ENCODE measurements at regions not wholly inside any gene's neighbourhood (a gene's known extent, or its start where the extent isn't known, plus 50 kb on each side); places are given as distances from the start of the nearest gene placed in this dataset.
"Not testable (repeated sequence)": the region's sequence is repeated elsewhere in the genome, so short reads cannot be mapped to it uniquely, and the experiment has no call there.

GRCh38 chr5:123700624-123701287 lies 188.8 kb downstream of the CSNK1G3 start:
- Histone ChIP-seq H3K4me1 (ENCODE audit: control insufficient read depth in 2 of 2, insufficient read depth in 2 of 2, low read length in 2 of 2) (no peaks in the 10 kb centered on the region), H3K9ac (ENCODE audit: low read length) (no peak overlapping the region), H3K4me3 (ENCODE audit: control extremely low read depth in 1 of 5, extremely low read depth in 1 of 5, insufficient read depth in 1 of 5, low read depth in 2 of 5, low read length in 4 of 5) (no peak overlapping the region), H3K4me2 (replicated peaks; ENCODE audit: low read depth, low read length, poor library complexity, severe bottlenecking) (no peak overlapping the region), H3K27me3 (replicated peaks in 1 of 4; ENCODE audit: control extremely low read depth in 1 of 4, control insufficient read depth in 3 of 4, insufficient read depth in 4 of 4, low read length in 3 of 4) (peaks cover 0 to 4% (median 0%) of the 10 kb centered on the region in 4 experiments), H3K36me3 (replicated peaks in 1 of 2; ENCODE audit: control extremely low read depth in 1 of 2, control insufficient read depth in 1 of 2, extremely low read depth in 1 of 2, insufficient read depth in 2 of 2, low read length in 1 of 2) (no peaks in the 10 kb centered on the region), H3K9me3 (ENCODE audit: control extremely low read depth in 1 of 3, control insufficient read depth in 2 of 3, insufficient read depth in 1 of 3, low read length in 2 of 3) (peaks cover 0 to 2% (median 0%) of the 10 kb centered on the region in 3 donors), H3K79me2 (ENCODE audit: control insufficient read depth, insufficient read depth, low read length) (no peaks in the 10 kb centered on the region), H2AFZ (ENCODE audit: insufficient read depth, low read depth, low read length, poor library complexity, severe bottlenecking) (no peak overlapping the region), H4K20me1 (ENCODE audit: control insufficient read depth, insufficient read depth, low read length, poor library complexity, severe bottlenecking) (no peaks in the 10 kb centered on the region), H3K27ac (ENCODE audit: low read length in 2 of 2) (no peak overlapping the region)
- no peak for TF ChIP-seq CTCF (IDR thresholded peaks at IDR 0.05)
- TF ChIP-seq EZH2 (IDR thresholded peaks at IDR 0.05; ENCODE audit: borderline replicate concordance, insufficient read depth, low read depth, low read length, poor library complexity, severe bottlenecking): no peak
- CTCF ChIA-PET: no interaction called here
- DNase-seq: no peak
- WGBS (ENCODE audit: insufficient coverage): 79% methylated on average over 2 of the region's 6 CpGs
- Mint-ChIP-seq H3K27me3 (no peaks in the 10 kb centered on the region), H3K4me3 (no peak overlapping the region), H3K4me1 (no peaks in the 10 kb centered on the region), H3K27ac (no peak overlapping the region), H3K9me3 (ENCODE audit: insufficient read depth) (peaks cover 6% of the 10 kb centered on the region)
- POLR2A ChIA-PET: no interaction called here
- ATAC-seq (ENCODE audit: low read depth): no peak
- intact Hi-C loops (cut with micrococcal nuclease): no loop called here

GRCh38 chr5:123699571-123699970 lies 187.6 kb downstream of the CSNK1G3 start:
- Mint-ChIP-seq H3K27ac (no peak overlapping the region), H3K9me3 (ENCODE audit: insufficient read depth) (peaks cover 6% of the 10 kb centered on the region), H3K27me3 (no peaks in the 10 kb centered on the region), H3K4me1 (no peaks in the 10 kb centered on the region), H3K4me3 (no peak overlapping the region)
- Histone ChIP-seq H3K4me2 (replicated peaks; ENCODE audit: low read depth, low read length, poor library complexity, severe bottlenecking) (no peak overlapping the region), H3K9me3 (ENCODE audit: control extremely low read depth in 1 of 3, control insufficient read depth in 2 of 3, insufficient read depth in 1 of 3, low read length in 2 of 3) (no peaks in the 10 kb centered on the region), H3K27ac (ENCODE audit: low read length in 2 of 2) (no peak overlapping the region), H2AFZ (ENCODE audit: insufficient read depth, low read depth, low read length, poor library complexity, severe bottlenecking) (no peak overlapping the region), H3K4me3 (ENCODE audit: control extremely low read depth in 1 of 5, extremely low read depth in 1 of 5, insufficient read depth in 1 of 5, low read depth in 2 of 5, low read length in 4 of 5) (no peak overlapping the region), H3K36me3 (replicated peaks in 1 of 2; ENCODE audit: control extremely low read depth in 1 of 2, control insufficient read depth in 1 of 2, extremely low read depth in 1 of 2, insufficient read depth in 2 of 2, low read length in 1 of 2) (no peaks in the 10 kb centered on the region), H3K4me1 (ENCODE audit: control insufficient read depth in 2 of 2, insufficient read depth in 2 of 2, low read length in 2 of 2) (no peaks in the 10 kb centered on the region), H3K9ac (ENCODE audit: low read length) (no peak overlapping the region), H4K20me1 (ENCODE audit: control insufficient read depth, insufficient read depth, low read length, poor library complexity, severe bottlenecking) (no peaks in the 10 kb centered on the region), H3K27me3 (replicated peaks in 1 of 4; ENCODE audit: control extremely low read depth in 1 of 4, control insufficient read depth in 3 of 4, insufficient read depth in 4 of 4, low read length in 3 of 4) (peaks cover 0 to 4% (median 0%) of the 10 kb centered on the region in 4 experiments), H3K79me2 (ENCODE audit: control insufficient read depth, insufficient read depth, low read length) (no peaks in the 10 kb centered on the region)
- intact Hi-C loops (cut with micrococcal nuclease): no loop called here
- ChIA-PET POLR2A (no interaction called here), CTCF (no interaction called here)
- WGBS (ENCODE audit: insufficient coverage): no CpG with 5 or more reads among the region's 2 CpGs
- ATAC-seq (ENCODE audit: low read depth) (no peak), DNase-seq (no peak)
- TF ChIP-seq EZH2 (IDR thresholded peaks at IDR 0.05; ENCODE audit: borderline replicate concordance, insufficient read depth, low read depth, low read length, poor library complexity, severe bottlenecking) (no peak), CTCF (IDR thresholded peaks at IDR 0.05) (no peak)

- WGBS (ENCODE audit: insufficient coverage): no CpG with 5 or more reads among the region's 3 CpGs
- H3K27ac ChIP-seq (ENCODE audit: low read length in 2 of 2); H3K4me3 Mint-ChIP-seq; POLR2A ChIA-PET; CTCF ChIA-PET; H3K4me3 ChIP-seq (ENCODE audit: control extremely low read depth in 1 of 5, extremely low read depth in 1 of 5, insufficient read depth in 1 of 5, low read depth in 2 of 5, low read length in 4 of 5); H3K9ac ChIP-seq (ENCODE audit: low read length); H3K36me3 ChIP-seq (replicated peaks in 1 of 2; ENCODE audit: control extremely low read depth in 1 of 2, control insufficient read depth in 1 of 2, extremely low read depth in 1 of 2, insufficient read depth in 2 of 2, low read length in 1 of 2); intact Hi-C loops (cut with micrococcal nuclease); H4K20me1 ChIP-seq (ENCODE audit: control insufficient read depth, insufficient read depth, low read length, poor library complexity, severe bottlenecking); H3K27me3 ChIP-seq (replicated peaks in 1 of 4; ENCODE audit: control extremely low read depth in 1 of 4, control insufficient read depth in 3 of 4, insufficient read depth in 4 of 4, low read length in 3 of 4); H3K79me2 ChIP-seq (ENCODE audit: control insufficient read depth, insufficient read depth, low read length); H2AFZ ChIP-seq (ENCODE audit: insufficient read depth, low read depth, low read length, poor library complexity, severe bottlenecking); H3K9me3 Mint-ChIP-seq (ENCODE audit: insufficient read depth); ATAC-seq (ENCODE audit: low read depth); DNase-seq; H3K4me2 ChIP-seq (replicated peaks; ENCODE audit: low read depth, low read length, poor library complexity, severe bottlenecking); H3K27ac Mint-ChIP-seq; H3K4me1 Mint-ChIP-seq; H3K9me3 ChIP-seq (ENCODE audit: control extremely low read depth in 1 of 3, control insufficient read depth in 2 of 3, insufficient read depth in 1 of 3, low read length in 2 of 3); H3K4me1 ChIP-seq (ENCODE audit: control insufficient read depth in 2 of 2, insufficient read depth in 2 of 2, low read length in 2 of 2); H3K27me3 Mint-ChIP-seq: not testable (repeated sequence)
Observed at GRCh38 chr5:123698937-123699336, 187.0 kb downstream of the CSNK1G3 start.
